ENCODE measurements at regions not wholly inside any gene's neighbourhood (a gene's known extent, or its start where the extent isn't known, plus 50 kb on each side); places are given as distances from the start of the nearest gene placed in this dataset.

DNA sequence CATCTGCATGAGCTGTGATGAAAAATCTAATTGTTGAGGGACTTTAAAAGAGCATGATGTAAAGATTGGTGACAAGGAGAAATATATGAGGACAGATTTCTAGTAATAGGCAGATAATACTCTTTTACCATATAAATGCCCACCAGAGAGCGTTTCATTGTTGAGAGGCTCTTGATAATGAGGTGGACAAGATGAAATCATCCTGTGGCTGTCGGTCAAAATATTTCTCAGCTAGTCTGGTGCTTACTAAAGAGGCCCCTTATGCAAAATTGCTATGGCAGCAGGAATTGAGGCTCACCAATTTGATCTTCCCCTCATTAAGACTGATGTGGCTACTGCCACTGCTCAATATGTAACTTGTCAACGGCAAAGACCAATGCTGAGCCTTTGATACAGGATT, 225.0 kb upstream of the RASGRP1 start:
- H3K27ac ChIP-seq (ENCODE audit: low read depth, low read length) = no peak overlapping the region
- H3K18ac ChIP-seq (ENCODE audit: extremely low read depth, low read length) = no peak overlapping the region
- no peak overlapping the region for H2AFZ ChIP-seq (ENCODE audit: low read length)
- 89% methylated on average over 3 of the region's 3 CpGs; no CpG with 5 or more reads in 1 of the 2 experiments for WGBS, 2 experiments (ENCODE audit: extremely low coverage in 1 of 2, insufficient coverage in 1 of 2, insufficient read length in 1 of 2, insufficient replicate concordance in 2 of 2, low coverage in 1 of 2, low lambda C conversion rate in 2 of 2, missing lambda C conversion rate in 1 of 2)
- H4K5ac ChIP-seq (ENCODE audit: insufficient read length, low read depth, low read length) = no peak overlapping the region
- FAIRE-seq (no peak), DNase-seq (ENCODE audit: low read depth in 1 of 2, low spot score in 2 of 2) (no peak)
- TF ChIP-seq HDAC6 (IDR thresholded peaks at IDR 0.05; ENCODE audit: low read depth, low read length) = no peak
- no peaks in the 10 kb centered on the region for H3K36me3 ChIP-seq (ENCODE audit: control insufficient read depth in 2 of 4, insufficient read depth in 4 of 4, low read length in 3 of 4)
- no peak overlapping the region for H4K8ac ChIP-seq (ENCODE audit: extremely low read depth, insufficient read depth, low read length)
- H3K23me2 ChIP-seq (ENCODE audit: low read depth, low read length) = no peaks in the 10 kb centered on the region
- H3K4me3 ChIP-seq (ENCODE audit: extremely low read depth in 1 of 4, insufficient read depth in 2 of 4, low read depth in 3 of 4, low read length in 4 of 4) = no peak overlapping the region
- no peak overlapping the region for H3K9ac ChIP-seq (replicated peaks in 1 of 4; ENCODE audit: extremely low read depth in 1 of 4, low read depth in 3 of 4, low read length in 3 of 4)
- no peak overlapping the region for H3K23ac ChIP-seq (ENCODE audit: insufficient read length)
- no peak overlapping the region for H3K56ac ChIP-seq (replicated peaks; ENCODE audit: insufficient read length, low read depth, low read length)
- H2AK5ac ChIP-seq (ENCODE audit: low read depth, low read length) = no peak overlapping the region
- no peaks in the 10 kb centered on the region for H3K9me3 ChIP-seq (ENCODE audit: insufficient read depth in 2 of 2, low read depth in 1 of 2, low read length in 1 of 2)
- no peaks in the 10 kb centered on the region for H4K20me1 ChIP-seq (replicated peaks in 1 of 2; ENCODE audit: control insufficient read depth in 1 of 2, insufficient read depth in 2 of 2, low read length in 2 of 2)
- POLR2A ChIA-PET (ENCODE audit: partially characterized antibody) = no interaction called here
- no peaks in the 10 kb centered on the region for H3K79me1 ChIP-seq (ENCODE audit: low read depth, low read length)
- no peak overlapping the region for H2BK5ac ChIP-seq (ENCODE audit: low read depth, low read length)
- H4K91ac ChIP-seq (replicated peaks; ENCODE audit: insufficient read length, low read length) = no peak overlapping the region
- H3K4me2 ChIP-seq (ENCODE audit: insufficient read depth in 1 of 2, low read depth in 2 of 2, low read length in 2 of 2) = no peak overlapping the region
- H2BK120ac ChIP-seq (replicated peaks; ENCODE audit: low read depth, low read length) = no peak overlapping the region
- no peak overlapping the region for H2BK12ac ChIP-seq (ENCODE audit: low read depth, low read length)
- no peaks in the 10 kb centered on the region for H3K4me1 ChIP-seq (replicated peaks in 1 of 4; ENCODE audit: control insufficient read depth in 3 of 4, insufficient read depth in 4 of 4, low read length in 3 of 4)
- no peaks in the 10 kb centered on the region for H3K79me2 ChIP-seq (ENCODE audit: control insufficient read depth in 1 of 2, insufficient read depth in 2 of 2, low read length in 2 of 2)
- CTCF ChIA-PET (ENCODE audit: partially characterized antibody) = interaction anchor here (1.0 to 1.6 kb wide), 2 partner anchors 19 to 82 kb away, joined by 3 read pairs; no protein-coding TSS in a partner anchor
- H3K4ac ChIP-seq (replicated peaks; ENCODE audit: insufficient read length, low read depth, low read length) = no peak overlapping the region
- no peak overlapping the region for H2BK15ac ChIP-seq (ENCODE audit: low read length)
- no peak overlapping the region for H2BK20ac ChIP-seq (ENCODE audit: low read length)
- no peaks in the 10 kb centered on the region for H3K27me3 ChIP-seq (replicated peaks in 1 of 4; ENCODE audit: control insufficient read depth in 3 of 4, extremely low read depth in 1 of 4, insufficient read depth in 3 of 4, low read length in 3 of 4)
- H3K14ac ChIP-seq (ENCODE audit: insufficient read length) = no peak overlapping the region
